ENCODE measurements at regions not wholly inside any gene's neighbourhood (a gene's known extent, or its start where the extent isn't known, plus 50 kb on each side); places are given as distances from the start of the nearest gene placed in this dataset.

- H3K9me3 ChIP-seq (ENCODE audit: control insufficient read depth, insufficient read depth, low read length) = no peaks in the 10 kb centered on the region
- no peaks in the 10 kb centered on the region for H3K36me3 ChIP-seq (ENCODE audit: insufficient read depth, low read length)
- H3K4me1 ChIP-seq (ENCODE audit: insufficient read depth, low read length) = 0 out of 2 replicates have a peak, but pooled peaks cover 3% of the 10 kb centered on the region
- no peak overlapping the region for H3K9ac ChIP-seq (ENCODE audit: low read depth, low read length)
These were observed 476.5 kb upstream of the ACVR2A start for GRCh38 chr2:147368306-147368705.

GRCh38 chr2:147366279-147366678 is 478.6 kb upstream of the ACVR2A start:
- H3K4me1 ChIP-seq (ENCODE audit: insufficient read depth, low read length) = 0 out of 2 replicates have a peak, but pooled peaks cover 3% of the 10 kb centered on the region
- H3K36me3 ChIP-seq (ENCODE audit: insufficient read depth, low read length) = no peaks in the 10 kb centered on the region
- no peaks in the 10 kb centered on the region for H3K9me3 ChIP-seq (ENCODE audit: control insufficient read depth, insufficient read depth, low read length)
- H3K9ac ChIP-seq (ENCODE audit: low read depth, low read length) = no peak overlapping the region

GRCh38 chr2:147365622-147366021 is 479.2 kb upstream of the ACVR2A start:
- Histone ChIP-seq H3K9me3 (ENCODE audit: control insufficient read depth, insufficient read depth, low read length) (no peaks in the 10 kb centered on the region), H3K36me3 (ENCODE audit: insufficient read depth, low read length) (no peaks in the 10 kb centered on the region), H3K4me1 (ENCODE audit: insufficient read depth, low read length) (0 out of 2 replicates have a peak, but pooled peaks cover 3% of the 10 kb centered on the region), H3K9ac (ENCODE audit: low read depth, low read length) (no peak overlapping the region)

- H3K4me1 ChIP-seq (ENCODE audit: insufficient read depth, low read length) = 0 out of 2 replicates have a peak, but pooled peaks cover 3% of the 10 kb centered on the region
- H3K36me3 ChIP-seq (ENCODE audit: insufficient read depth, low read length) = no peaks in the 10 kb centered on the region
- no peak overlapping the region for H3K9ac ChIP-seq (ENCODE audit: low read depth, low read length)
- H3K9me3 ChIP-seq (ENCODE audit: control insufficient read depth, insufficient read depth, low read length) = no peaks in the 10 kb centered on the region
These were observed 480.2 kb upstream of the ACVR2A start for GRCh38 chr2:147364597-147364996.

GRCh38 chr2:147363181-147363580 is 481.6 kb upstream of the ACVR2A start:
- H3K4me1 ChIP-seq (ENCODE audit: insufficient read depth, low read length) = 0 out of 2 replicates have a peak, but pooled peaks cover 3% of the 10 kb centered on the region
- no peaks in the 10 kb centered on the region for H3K9me3 ChIP-seq (ENCODE audit: control insufficient read depth, insufficient read depth, low read length)
- no peak overlapping the region for H3K9ac ChIP-seq (ENCODE audit: low read depth, low read length)
- no peaks in the 10 kb centered on the region for H3K36me3 ChIP-seq (ENCODE audit: insufficient read depth, low read length)

- Histone ChIP-seq H3K36me3 (ENCODE audit: insufficient read depth, low read length) (no peaks in the 10 kb centered on the region), H3K9ac (ENCODE audit: low read depth, low read length) (no peak overlapping the region), H3K9me3 (ENCODE audit: control insufficient read depth, insufficient read depth, low read length) (no peaks in the 10 kb centered on the region), H3K4me1 (ENCODE audit: insufficient read depth, low read length) (no peaks in the 10 kb centered on the region)
These were observed 486.5 kb upstream of the ACVR2A start for GRCh38 chr2:147358375-147358774.

GRCh38 chr2:147356157-147356556 is 488.7 kb upstream of the ACVR2A start:
- Histone ChIP-seq H3K36me3 (ENCODE audit: insufficient read depth, low read length) (no peaks in the 10 kb centered on the region), H3K9ac (ENCODE audit: low read depth, low read length) (no peak overlapping the region), H3K4me1 (ENCODE audit: insufficient read depth, low read length) (peaks cover 2% of the 10 kb centered on the region; the same call in 1 of the 2 replicates), H3K9me3 (ENCODE audit: control insufficient read depth, insufficient read depth, low read length) (no peaks in the 10 kb centered on the region)

GRCh38 chr2:147355706-147356105 is 489.1 kb upstream of the ACVR2A start:
- Histone ChIP-seq H3K4me1 (ENCODE audit: insufficient read depth, low read length) (peaks cover 2% of the 10 kb centered on the region; the same call in 1 of the 2 replicates), H3K9ac (ENCODE audit: low read depth, low read length) (no peak overlapping the region), H3K9me3 (ENCODE audit: control insufficient read depth, insufficient read depth, low read length) (no peaks in the 10 kb centered on the region), H3K36me3 (ENCODE audit: insufficient read depth, low read length) (no peaks in the 10 kb centered on the region)

- Histone ChIP-seq H3K9me3 (ENCODE audit: control insufficient read depth, insufficient read depth, low read length) (no peaks in the 10 kb centered on the region), H3K4me1 (ENCODE audit: insufficient read depth, low read length) (peaks cover 2% of the 10 kb centered on the region; the same call in 1 of the 2 replicates), H3K36me3 (ENCODE audit: insufficient read depth, low read length) (no peaks in the 10 kb centered on the region), H3K9ac (ENCODE audit: low read depth, low read length) (no peak overlapping the region)
These were observed 491.8 kb upstream of the ACVR2A start for GRCh38 chr2:147353072-147353381.

- H3K4me1 ChIP-seq (ENCODE audit: insufficient read depth, low read length) = peaks cover 2% of the 10 kb centered on the region; the same call in 1 of the 2 replicates
- no peaks in the 10 kb centered on the region for H3K9me3 ChIP-seq (ENCODE audit: control insufficient read depth, insufficient read depth, low read length)
- H3K36me3 ChIP-seq (ENCODE audit: insufficient read depth, low read length) = no peaks in the 10 kb centered on the region
- H3K9ac ChIP-seq (ENCODE audit: low read depth, low read length) = no peak overlapping the region
These were observed 492.4 kb upstream of the ACVR2A start for GRCh38 chr2:147352264-147353071.

GRCh38 chr2:147351784-147352183 is 493.0 kb upstream of the ACVR2A start:
- H3K4me1 ChIP-seq (ENCODE audit: insufficient read depth, low read length) = peaks cover 2% of the 10 kb centered on the region; the same call in 1 of the 2 replicates
- H3K9me3 ChIP-seq (ENCODE audit: control insufficient read depth, insufficient read depth, low read length) = no peaks in the 10 kb centered on the region
- H3K9ac ChIP-seq (ENCODE audit: low read depth, low read length) = no peak overlapping the region
- no peaks in the 10 kb centered on the region for H3K36me3 ChIP-seq (ENCODE audit: insufficient read depth, low read length)

- Histone ChIP-seq H3K9me3 (ENCODE audit: control insufficient read depth, insufficient read depth, low read length) (peaks cover 12% of the 10 kb centered on the region; the same call in 1 of the 2 replicates), H3K9ac (ENCODE audit: low read depth, low read length) (no peak overlapping the region), H3K4me1 (ENCODE audit: insufficient read depth, low read length) (peaks cover 2% of the 10 kb centered on the region; the same call in 1 of the 2 replicates), H3K36me3 (ENCODE audit: insufficient read depth, low read length) (no peaks in the 10 kb centered on the region)
These were observed 495.8 kb upstream of the ACVR2A start for GRCh38 chr2:147348931-147349555.

- Histone ChIP-seq H3K36me3 (ENCODE audit: insufficient read depth, low read length) (no peaks in the 10 kb centered on the region), H3K9ac (ENCODE audit: low read depth, low read length) (no peak overlapping the region), H3K4me1 (ENCODE audit: insufficient read depth, low read length) (no peaks in the 10 kb centered on the region), H3K9me3 (ENCODE audit: control insufficient read depth, insufficient read depth, low read length) (peaks cover 12% of the 10 kb centered on the region; the same call in 1 of the 2 replicates)
These were observed 498.7 kb upstream of the ACVR2A start for GRCh38 chr2:147346142-147346541.

GRCh38 chr2:147345246-147345645 is 499.6 kb upstream of the ACVR2A start:
- Histone ChIP-seq H3K36me3 (ENCODE audit: insufficient read depth, low read length) (no peaks in the 10 kb centered on the region), H3K9me3 (ENCODE audit: control insufficient read depth, insufficient read depth, low read length) (peaks cover 12% of the 10 kb centered on the region; the same call in 1 of the 2 replicates), H3K9ac (ENCODE audit: low read depth, low read length) (no peak overlapping the region), H3K4me1 (ENCODE audit: insufficient read depth, low read length) (no peaks in the 10 kb centered on the region)

- Histone ChIP-seq H3K9ac (ENCODE audit: low read depth, low read length) (no peak overlapping the region), H3K4me1 (ENCODE audit: insufficient read depth, low read length) (peaks cover 4% of the 10 kb centered on the region; the same call in 1 of the 2 replicates), H3K36me3 (ENCODE audit: insufficient read depth, low read length) (no peaks in the 10 kb centered on the region), H3K9me3 (ENCODE audit: control insufficient read depth, insufficient read depth, low read length) (peaks cover 12% of the 10 kb centered on the region; the same call in 1 of the 2 replicates)
These were observed 502.5 kb upstream of the ACVR2A start for GRCh38 chr2:147342329-147342728.
